ENCODE measurements at regions not wholly inside any gene's neighbourhood (a gene's known extent, or its start where the extent isn't known, plus 50 kb on each side); places are given as distances from the start of the nearest gene placed in this dataset.

DNA sequence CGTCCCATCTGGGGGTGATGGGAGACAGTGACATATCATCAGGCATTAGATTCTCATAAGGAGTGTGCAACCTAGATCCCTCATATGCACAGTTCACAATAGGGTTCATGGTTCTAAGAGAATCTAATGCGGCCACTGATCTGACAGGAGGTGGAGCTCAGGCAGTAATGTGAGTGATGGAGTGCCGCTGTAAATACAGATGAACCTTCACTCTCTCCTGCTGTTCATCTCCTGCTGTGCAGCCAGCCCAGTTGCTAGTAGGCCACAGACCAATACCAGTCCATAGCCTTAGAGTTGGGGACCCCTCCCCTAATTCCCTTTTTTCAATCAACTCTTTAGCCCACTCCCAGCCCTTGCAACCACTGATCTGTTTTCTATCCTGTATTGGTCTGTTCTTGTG is 581.1 kb upstream of the AUTS2 start:
- TF ChIP-seq, protein P1, sequence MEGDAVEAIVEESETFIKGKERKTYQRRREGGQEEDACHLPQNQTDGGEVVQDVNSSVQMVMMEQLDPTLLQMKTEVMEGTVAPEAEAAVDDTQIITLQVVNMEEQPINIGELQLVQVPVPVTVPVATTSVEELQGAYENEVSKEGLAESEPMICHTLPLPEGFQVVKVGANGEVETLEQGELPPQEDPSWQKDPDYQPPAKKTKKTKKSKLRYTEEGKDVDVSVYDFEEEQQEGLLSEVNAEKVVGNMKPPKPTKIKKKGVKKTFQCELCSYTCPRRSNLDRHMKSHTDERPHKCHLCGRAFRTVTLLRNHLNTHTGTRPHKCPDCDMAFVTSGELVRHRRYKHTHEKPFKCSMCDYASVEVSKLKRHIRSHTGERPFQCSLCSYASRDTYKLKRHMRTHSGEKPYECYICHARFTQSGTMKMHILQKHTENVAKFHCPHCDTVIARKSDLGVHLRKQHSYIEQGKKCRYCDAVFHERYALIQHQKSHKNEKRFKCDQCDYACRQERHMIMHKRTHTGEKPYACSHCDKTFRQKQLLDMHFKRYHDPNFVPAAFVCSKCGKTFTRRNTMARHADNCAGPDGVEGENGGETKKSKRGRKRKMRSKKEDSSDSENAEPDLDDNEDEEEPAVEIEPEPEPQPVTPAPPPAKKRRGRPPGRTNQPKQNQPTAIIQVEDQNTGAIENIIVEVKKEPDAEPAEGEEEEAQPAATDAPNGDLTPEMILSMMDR (IDR thresholded peaks at IDR 0.05; ENCODE audit: control extremely low read depth, extremely low read depth, low read depth, missing control alignments) = no peak
- CTCF ChIA-PET = no interaction called here
- POLR2A ChIA-PET = no interaction called here
- no peak for DNase-seq (ENCODE audit: extremely low spot score)

DNA sequence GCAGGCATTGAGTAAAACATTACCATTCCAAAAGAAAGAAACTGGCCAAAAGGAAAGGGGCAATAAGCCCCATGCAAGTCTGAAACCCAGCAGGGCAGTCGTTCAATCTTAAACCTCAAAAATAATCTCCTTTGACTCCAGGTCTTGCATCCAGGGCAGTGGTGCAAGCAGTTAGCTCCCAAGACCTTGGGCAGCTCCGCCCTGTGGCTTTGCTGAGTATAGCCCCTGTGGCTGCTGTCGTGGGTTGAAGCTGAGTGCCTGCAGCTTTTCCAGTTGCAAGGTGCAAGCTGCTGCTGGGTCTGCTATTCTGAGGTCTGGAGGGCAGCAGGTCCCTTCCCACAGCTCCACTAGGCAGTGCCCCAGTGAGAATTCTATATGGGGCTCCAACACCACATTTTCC is 580.1 kb upstream of the AUTS2 start:
- TF ChIP-seq, protein P1 (IDR thresholded peaks at IDR 0.05; ENCODE audit: control extremely low read depth, extremely low read depth, low read depth, missing control alignments) = peak; percentile 0
- ChIA-PET POLR2A (no interaction called here), CTCF (no interaction called here)
- DNase-seq (ENCODE audit: extremely low spot score) = no peak

DNA sequence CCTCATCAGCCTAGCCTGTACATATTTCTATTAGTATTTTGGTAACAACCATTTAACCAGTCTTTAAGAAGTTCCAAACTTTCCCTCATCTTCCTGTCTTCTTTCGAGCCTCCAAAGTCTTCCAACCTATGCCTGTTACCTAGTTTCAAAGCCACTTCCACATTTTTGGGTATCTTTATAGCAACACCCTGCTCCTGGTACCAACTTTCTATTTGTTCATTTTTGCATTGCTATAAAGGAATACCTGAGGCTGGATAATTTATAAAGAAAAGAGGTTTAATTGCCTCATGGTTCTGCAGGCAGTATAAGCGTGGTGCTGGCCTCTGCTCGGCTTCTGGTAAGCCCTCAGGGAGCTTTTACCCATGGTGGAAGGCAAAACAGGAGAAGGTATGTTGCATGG is 578.8 kb upstream of the AUTS2 start:
- DNase-seq (ENCODE audit: extremely low spot score) = no peak
- CTCF ChIA-PET = no interaction called here
- TF ChIP-seq, protein P1 (IDR thresholded peaks at IDR 0.05; ENCODE audit: control extremely low read depth, extremely low read depth, low read depth, missing control alignments) = no peak
- POLR2A ChIA-PET = no interaction called here

- ChIA-PET POLR2A (no interaction called here), CTCF (no interaction called here)
- TF ChIP-seq, protein P1 (IDR thresholded peaks at IDR 0.05; ENCODE audit: control extremely low read depth, extremely low read depth, low read depth, missing control alignments) = no peak
- no peak for DNase-seq (ENCODE audit: extremely low spot score)
Measured at GRCh38 chr7:69020536-69020935, 577.7 kb upstream of the AUTS2 start.

DNA sequence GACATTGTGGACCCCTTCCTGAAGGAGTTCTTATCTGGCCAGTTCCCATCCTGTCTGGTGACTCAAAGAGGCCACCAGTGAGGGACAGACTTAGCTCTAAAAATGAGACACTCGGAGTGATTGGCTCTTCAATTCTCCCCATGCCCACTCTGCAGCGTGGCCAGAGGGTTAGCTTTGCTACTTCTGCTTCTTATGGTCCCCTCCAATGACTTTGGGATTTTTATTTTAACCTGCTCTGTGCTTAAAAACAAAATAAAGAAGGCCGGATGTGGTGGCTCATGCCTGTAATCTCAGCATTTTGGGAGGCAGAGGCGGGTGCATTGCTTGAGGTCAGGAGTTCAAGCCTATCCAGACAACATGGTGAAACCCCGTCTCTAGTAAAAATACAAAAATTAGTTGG is 573.0 kb upstream of the AUTS2 start:
- TF ChIP-seq, protein P1 (IDR thresholded peaks at IDR 0.05; ENCODE audit: control extremely low read depth, extremely low read depth, low read depth, missing control alignments) = no peak
- DNase-seq (ENCODE audit: extremely low spot score) = no peak
- CTCF ChIA-PET = no interaction called here
- POLR2A ChIA-PET = no interaction called here

- TF ChIP-seq, protein P1 (IDR thresholded peaks at IDR 0.05; ENCODE audit: control extremely low read depth, extremely low read depth, low read depth, missing control alignments) = no peak
- POLR2A ChIA-PET = no interaction called here
Measured at GRCh38 chr7:69032848-69033247, 565.4 kb upstream of the AUTS2 start.

GRCh38 chr7:69035826-69036225 is 562.4 kb upstream of the AUTS2 start:
- no peak for DNase-seq (ENCODE audit: extremely low spot score)
- TF ChIP-seq, protein P1 (IDR thresholded peaks at IDR 0.05; ENCODE audit: control extremely low read depth, extremely low read depth, low read depth, missing control alignments) = no peak
- POLR2A ChIA-PET = no interaction called here
- CTCF ChIA-PET = no interaction called here

More at GRCh38 chr7:69032848-69033247, 565.4 kb upstream of the AUTS2 start:
- CTCF ChIA-PET = no interaction called here
- no peak for DNase-seq (ENCODE audit: extremely low spot score)
